SK-N-SH treated with all-trans-retinoic acid at 6 μM for 48 hours (cell line): ENCODE measurements at regions not wholly inside any gene's neighbourhood (a gene's known extent, or its start where the extent isn't known, plus 50 kb on each side); places are given as distances from the start of the nearest gene placed in this dataset.
"Not testable (repeated sequence)": the region's sequence is repeated elsewhere in the genome, so short reads cannot be mapped to it uniquely, and the experiment has no call there.

Experiments used
- ARNTL ChIP-seq: fragments of 450-650 bp; formaldehyde crosslinking; IDR thresholded peaks from 2 replicates; pipeline ENCODE4 v1.5.0; 2020; ENCODE audit warnings: low read depth, mild to moderate bottlenecking, moderate library complexity, borderline replicate concordance
- BACH2 ChIP-seq: fragments of 250-450 bp; sonication (Bioruptor Pico); IDR thresholded peaks from 2 replicates; pipeline ENCODE4 v1.9.0; 2021; ENCODE audit warnings: mild to moderate bottlenecking, borderline replicate concordance
- CSDC2 ChIP-seq: fragments of 250-450 bp; sonication (Bioruptor Pico); IDR thresholded peaks from 2 replicates; pipeline ENCODE4 v1.5.0; 2020; ENCODE audit warnings: mild to moderate bottlenecking, moderate library complexity
- ISL1 ChIP-seq: fragments of 250-450 bp; sonication (Bioruptor Pico); IDR thresholded peaks from 2 replicates; pipeline ENCODE4 v2.1.2; 2022; ENCODE audit warnings: mild to moderate bottlenecking, moderate library complexity
- OSR1 ChIP-seq: fragments of 250-450 bp; sonication (Bioruptor Pico); IDR thresholded peaks from 2 replicates; pipeline ENCODE4 v1.8.0; 2022; ENCODE audit warnings: moderate library complexity, mild to moderate bottlenecking, inconsistent platforms
- POU6F1 ChIP-seq: fragments of 250-450 bp; sonication (Bioruptor Pico); IDR thresholded peaks from 2 replicates; pipeline ENCODE4 v1.8.0; 2021; ENCODE audit warnings: low read depth, mild to moderate bottlenecking, moderate library complexity, borderline replicate concordance
- PPARA ChIP-seq: fragments of 250-450 bp; sonication (Bioruptor Pico); IDR thresholded peaks from 2 replicates; pipeline ENCODE4 v1.5.0; 2020; ENCODE audit warnings: mild to moderate bottlenecking, borderline replicate concordance
- TCF4 ChIP-seq: fragments of 250-450 bp; sonication (Bioruptor Pico); IDR thresholded peaks from 2 replicates; pipeline ENCODE4 v1.8.0; 2021; ENCODE audit warnings: mild to moderate bottlenecking, moderate library complexity, borderline replicate concordance
- TSHZ2 ChIP-seq: fragments of 250-450 bp; sonication (Bioruptor Pico); IDR thresholded peaks from 2 replicates; pipeline ENCODE4 v1.5.0; 2020; ENCODE audit warnings: mild to moderate bottlenecking, moderate library complexity
- ZFP30 ChIP-seq: fragments of 450-650 bp; formaldehyde crosslinking; IDR thresholded peaks from 2 replicates; pipeline ENCODE4 v1.5.0; 2022; ENCODE audit warnings: mild to moderate bottlenecking, moderate library complexity
- TF ChIP-seq, protein P1 (sequence below): fragments of 250-450 bp; sonication (Bioruptor Pico); IDR thresholded peaks from 2 replicates; pipeline ENCODE4 v1.5.1; 2021; ENCODE audit warnings: mild to moderate bottlenecking, moderate library complexity
- TF ChIP-seq, protein P2 (sequence below): fragments of 250-450 bp; sonication (Bioruptor Pico); IDR thresholded peaks from 2 replicates; pipeline ENCODE4 v1.8.0; 2020; ENCODE audit warnings: mild to moderate bottlenecking, moderate library complexity, borderline replicate concordance

GRCh38 chr21:5100604-5101174, 5420.7 kb upstream of the TPTE start:
- TF ChIP-seq POU6F1; TCF4 (CRISPR knock-in tag); OSR1 (CRISPR knock-in tag); PPARA (CRISPR knock-in tag); TSHZ2; CSDC2 (CRISPR knock-in tag); ISL1 (CRISPR knock-in tag); BACH2; ARNTL; ZFP30 (CRISPR knock-in tag): not testable (repeated sequence)
- TF ChIP-seq, protein P1, sequence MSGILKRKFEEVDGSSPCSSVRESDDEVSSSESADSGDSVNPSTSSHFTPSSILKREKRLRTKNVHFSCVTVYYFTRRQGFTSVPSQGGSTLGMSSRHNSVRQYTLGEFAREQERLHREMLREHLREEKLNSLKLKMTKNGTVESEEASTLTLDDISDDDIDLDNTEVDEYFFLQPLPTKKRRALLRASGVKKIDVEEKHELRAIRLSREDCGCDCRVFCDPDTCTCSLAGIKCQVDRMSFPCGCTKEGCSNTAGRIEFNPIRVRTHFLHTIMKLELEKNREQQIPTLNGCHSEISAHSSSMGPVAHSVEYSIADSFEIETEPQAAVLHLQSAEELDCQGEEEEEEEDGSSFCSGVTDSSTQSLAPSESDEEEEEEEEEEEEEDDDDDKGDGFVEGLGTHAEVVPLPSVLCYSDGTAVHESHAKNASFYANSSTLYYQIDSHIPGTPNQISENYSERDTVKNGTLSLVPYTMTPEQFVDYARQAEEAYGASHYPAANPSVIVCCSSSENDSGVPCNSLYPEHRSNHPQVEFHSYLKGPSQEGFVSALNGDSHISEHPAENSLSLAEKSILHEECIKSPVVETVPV (CRISPR knock-in tag): not testable (repeated sequence)
- TF ChIP-seq, protein P2, sequence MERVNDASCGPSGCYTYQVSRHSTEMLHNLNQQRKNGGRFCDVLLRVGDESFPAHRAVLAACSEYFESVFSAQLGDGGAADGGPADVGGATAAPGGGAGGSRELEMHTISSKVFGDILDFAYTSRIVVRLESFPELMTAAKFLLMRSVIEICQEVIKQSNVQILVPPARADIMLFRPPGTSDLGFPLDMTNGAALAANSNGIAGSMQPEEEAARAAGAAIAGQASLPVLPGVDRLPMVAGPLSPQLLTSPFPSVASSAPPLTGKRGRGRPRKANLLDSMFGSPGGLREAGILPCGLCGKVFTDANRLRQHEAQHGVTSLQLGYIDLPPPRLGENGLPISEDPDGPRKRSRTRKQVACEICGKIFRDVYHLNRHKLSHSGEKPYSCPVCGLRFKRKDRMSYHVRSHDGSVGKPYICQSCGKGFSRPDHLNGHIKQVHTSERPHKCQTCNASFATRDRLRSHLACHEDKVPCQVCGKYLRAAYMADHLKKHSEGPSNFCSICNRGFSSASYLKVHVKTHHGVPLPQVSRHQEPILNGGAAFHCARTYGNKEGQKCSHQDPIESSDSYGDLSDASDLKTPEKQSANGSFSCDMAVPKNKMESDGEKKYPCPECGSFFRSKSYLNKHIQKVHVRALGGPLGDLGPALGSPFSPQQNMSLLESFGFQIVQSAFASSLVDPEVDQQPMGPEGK (CRISPR knock-in tag): not testable (repeated sequence)
